Stomach smooth muscle (tissue), 2 donors: ENCODE measurements at regions not wholly inside any gene's neighbourhood (a gene's known extent, or its start where the extent isn't known, plus 50 kb on each side); places are given as distances from the start of the nearest gene placed in this dataset.

Source experiments
- H3K27ac ChIP-seq: one replicate; pipeline ENCODE4 v1.7.0; 2013; ENCODE audit warnings: mild to moderate bottlenecking, low read length, inconsistent platforms
- H3K27me3 ChIP-seq, 2 donors: one replicate each; pipeline ENCODE4 v1.7.0; 2013; ENCODE audit warnings: low read length in 2 of 2; ENCODE audit not compliant: insufficient read depth in 2 of 2, control insufficient read depth in 1 of 2
- H3K36me3 ChIP-seq, 2 donors: one replicate each; pipeline ENCODE4 v1.7.0; 2013; ENCODE audit warnings: low read length in 2 of 2; ENCODE audit not compliant: control insufficient read depth in 2 of 2, insufficient read depth in 2 of 2
- H3K4me1 ChIP-seq: one replicate; pipeline ENCODE4 v1.7.0; 2013; ENCODE audit warnings: low read length; ENCODE audit not compliant: control insufficient read depth, insufficient read depth
- H3K4me3 ChIP-seq, 2 donors: one replicate each; pipeline ENCODE4 v1.7.0; 2013; ENCODE audit warnings: low read length in 2 of 2
- H3K9ac ChIP-seq, 2 donors: one replicate each; pipeline ENCODE4 v1.7.0; 2013; ENCODE audit warnings: low read length in 2 of 2, mild to moderate bottlenecking in 1 of 2
- H3K9me3 ChIP-seq, 2 donors: one replicate each; pipeline ENCODE4 v1.7.0; 2013; ENCODE audit warnings: low read length in 2 of 2; ENCODE audit not compliant: control insufficient read depth in 2 of 2
- donor health status: healthy.
- donor health status: Pancreatic carcinoma.

- Histone ChIP-seq H3K4me3 (no peak overlapping the region), H3K9ac (no peak overlapping the region)
Observed at GRCh38 chr6:167726043-167726621, 100.6 kb upstream of the AFDN start.

GRCh38 chr6:167730441-167730840 lies 96.3 kb upstream of the AFDN start:
- H3K27ac ChIP-seq: no peak overlapping the region
- H3K9me3 ChIP-seq: no peaks in the 10 kb centered on the region
- H3K36me3 ChIP-seq: no peaks in the 10 kb centered on the region
- peaks cover 0 to 3% of the 10 kb centered on the region in 2 donors for H3K27me3 ChIP-seq
- no peak overlapping the region for H3K9ac ChIP-seq
- H3K4me3 ChIP-seq: no peak overlapping the region
- peaks cover 7% of the 10 kb centered on the region for H3K4me1 ChIP-seq

More at GRCh38 chr6:167726043-167726621, 100.6 kb upstream of the AFDN start:
- H3K27me3 ChIP-seq: peaks cover 0 to 4% of the 10 kb centered on the region in 2 donors
- no peaks in the 10 kb centered on the region for H3K4me1 ChIP-seq
- H3K9me3 ChIP-seq: peaks cover 2 to 4% of the 10 kb centered on the region in 2 donors
- H3K27ac ChIP-seq: no peak overlapping the region
- no peaks in the 10 kb centered on the region for H3K36me3 ChIP-seq

DNA sequence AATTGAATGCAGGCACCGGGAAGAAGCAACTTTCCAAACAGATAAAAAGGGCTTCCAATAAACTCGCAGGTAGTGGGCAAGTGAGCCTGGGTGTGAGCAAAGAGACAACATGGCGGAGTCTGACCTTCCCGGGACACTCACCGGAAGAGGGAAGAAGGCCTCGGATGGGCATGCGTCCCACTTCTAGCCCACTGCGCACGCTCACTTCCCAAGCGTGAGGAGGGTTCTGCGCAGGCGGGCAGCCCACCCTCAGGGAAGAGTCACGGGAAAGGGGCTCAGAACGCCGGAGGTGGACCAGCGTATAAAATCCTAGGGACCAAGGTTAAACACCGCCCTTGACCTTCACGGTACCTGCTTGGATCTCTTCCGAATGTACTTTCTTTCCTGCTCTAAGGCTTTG lies 95.5 kb upstream of the AFDN start:
- H3K9ac ChIP-seq: no peak overlapping the region
- peaks cover 7% of the 10 kb centered on the region for H3K4me1 ChIP-seq
- peaks cover 0 to 3% of the 10 kb centered on the region in 2 donors for H3K27me3 ChIP-seq
- no peak overlapping the region for H3K4me3 ChIP-seq
- no peaks in the 10 kb centered on the region for H3K9me3 ChIP-seq
- no peaks in the 10 kb centered on the region for H3K36me3 ChIP-seq
- no peak overlapping the region for H3K27ac ChIP-seq

DNA sequence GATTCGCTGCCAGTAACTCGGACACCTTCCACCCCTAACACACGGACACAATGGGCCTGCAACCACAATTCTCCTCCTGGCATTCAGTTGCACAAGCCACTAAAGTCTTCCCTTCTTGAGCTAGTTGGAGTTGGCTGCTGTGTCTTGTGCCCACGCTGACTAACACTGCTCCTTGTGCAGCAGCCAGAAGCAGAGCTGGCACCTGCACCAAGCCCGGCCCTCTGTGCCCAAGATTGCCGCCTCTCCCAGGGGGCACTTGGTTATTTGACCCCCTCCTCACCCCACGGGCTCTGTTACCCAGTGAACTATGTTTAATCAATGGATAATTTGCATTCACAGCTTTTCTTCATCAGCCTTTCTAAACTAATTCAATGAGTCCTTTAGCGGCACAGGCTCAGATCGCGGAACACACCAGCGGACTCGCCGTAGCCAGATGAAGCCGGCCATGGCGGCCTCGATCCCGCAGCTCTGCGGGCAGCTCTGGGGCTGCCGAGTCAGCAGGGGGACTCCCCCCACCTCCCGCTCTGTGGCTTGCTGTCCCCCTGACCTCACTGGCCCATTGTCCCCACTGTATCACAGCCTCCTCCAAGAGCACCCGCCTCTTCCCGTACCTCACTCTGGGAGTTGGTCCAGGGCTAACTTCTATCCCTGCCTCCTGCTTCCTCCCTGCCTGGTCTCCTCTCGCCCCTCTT lies 94.8 kb upstream of the AFDN start:
- no peak overlapping the region for H3K27ac ChIP-seq
- H3K27me3 ChIP-seq: peaks cover 0 to 3% of the 10 kb centered on the region in 2 donors
- no peak overlapping the region for H3K4me3 ChIP-seq
- no peaks in the 10 kb centered on the region for H3K9me3 ChIP-seq
- H3K9ac ChIP-seq: no peak overlapping the region
- H3K4me1 ChIP-seq: peaks cover 7% of the 10 kb centered on the region
- H3K36me3 ChIP-seq: no peaks in the 10 kb centered on the region

DNA sequence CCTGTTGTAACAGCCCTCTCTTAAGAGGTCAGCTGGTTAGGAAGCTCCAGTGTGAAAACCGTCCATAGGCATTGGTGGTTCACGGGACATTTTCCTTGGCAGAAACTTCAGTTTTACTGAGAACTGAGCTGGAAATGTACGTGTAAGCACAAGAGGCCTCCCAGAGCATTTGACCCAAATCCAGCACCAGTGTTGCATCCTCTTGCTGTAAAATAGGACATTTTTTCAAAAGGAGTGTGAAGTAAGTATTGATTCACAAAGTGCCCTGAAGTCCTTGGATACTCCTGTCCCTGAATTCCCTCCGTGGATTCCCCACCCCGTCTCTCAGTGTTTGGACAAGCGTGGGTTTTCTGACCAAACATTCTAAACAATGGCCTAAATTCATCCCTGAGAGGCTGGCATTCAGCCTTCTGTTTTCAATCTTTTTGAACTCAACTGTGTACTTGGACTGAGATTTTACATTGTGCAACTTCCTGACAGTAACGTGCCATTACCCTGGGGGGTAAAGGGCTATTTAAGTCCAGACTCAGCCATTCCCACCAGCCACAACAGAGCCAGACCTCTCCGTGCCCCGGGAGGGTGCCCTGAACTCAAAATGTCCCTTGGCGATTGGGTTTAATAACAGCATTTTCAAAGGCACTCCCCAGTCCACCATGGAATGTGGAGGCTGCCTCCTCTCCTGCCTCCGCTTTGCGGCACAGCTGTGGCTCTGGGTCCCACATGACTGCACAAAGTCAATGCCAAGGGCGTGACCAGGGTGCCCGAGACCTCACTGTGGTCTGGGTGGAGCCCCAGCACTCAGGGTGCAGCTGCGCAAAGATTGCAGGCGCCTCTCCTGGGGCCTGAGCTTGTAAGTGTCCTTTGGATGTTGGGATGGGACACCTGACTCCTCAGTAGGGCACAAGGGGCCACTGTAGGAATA lies 92.7 kb upstream of the AFDN start:
- H3K4me1 ChIP-seq: peaks cover 7% of the 10 kb centered on the region
- no peak overlapping the region for H3K9ac ChIP-seq
- H3K4me3 ChIP-seq: no peak overlapping the region
- H3K27me3 ChIP-seq: peaks cover 0 to 3% of the 10 kb centered on the region in 2 donors
- H3K9me3 ChIP-seq: no peaks in the 10 kb centered on the region
- H3K27ac ChIP-seq: no peak overlapping the region
- no peaks in the 10 kb centered on the region for H3K36me3 ChIP-seq

DNA sequence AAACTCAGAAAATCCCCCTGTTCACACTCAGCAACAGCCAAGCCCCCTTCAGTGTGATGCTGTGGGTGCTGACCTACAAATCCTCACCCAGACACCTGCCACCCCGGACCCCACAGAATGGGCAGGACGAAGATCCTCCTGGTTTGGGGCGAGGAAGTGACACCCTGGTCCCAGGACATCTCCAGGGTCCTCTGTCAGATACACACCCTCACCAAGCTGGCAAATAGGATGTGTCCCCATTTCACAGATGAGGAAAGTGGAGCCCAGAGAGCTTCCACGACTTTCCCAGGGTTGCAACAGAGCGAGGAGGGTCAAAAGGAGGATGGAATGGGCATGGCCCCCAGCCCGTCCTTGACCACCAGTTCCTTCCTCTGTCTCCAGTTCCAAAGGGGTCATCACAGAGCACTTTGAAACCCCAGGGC lies 92.0 kb upstream of the AFDN start:
- no peaks in the 10 kb centered on the region for H3K9me3 ChIP-seq
- H3K4me1 ChIP-seq: peaks cover 7% of the 10 kb centered on the region
- H3K9ac ChIP-seq: no peak overlapping the region
- no peak overlapping the region for H3K4me3 ChIP-seq
- no peaks in the 10 kb centered on the region for H3K36me3 ChIP-seq
- H3K27me3 ChIP-seq: peaks cover 0 to 3% of the 10 kb centered on the region in 2 donors
- H3K27ac ChIP-seq: no peak overlapping the region

DNA sequence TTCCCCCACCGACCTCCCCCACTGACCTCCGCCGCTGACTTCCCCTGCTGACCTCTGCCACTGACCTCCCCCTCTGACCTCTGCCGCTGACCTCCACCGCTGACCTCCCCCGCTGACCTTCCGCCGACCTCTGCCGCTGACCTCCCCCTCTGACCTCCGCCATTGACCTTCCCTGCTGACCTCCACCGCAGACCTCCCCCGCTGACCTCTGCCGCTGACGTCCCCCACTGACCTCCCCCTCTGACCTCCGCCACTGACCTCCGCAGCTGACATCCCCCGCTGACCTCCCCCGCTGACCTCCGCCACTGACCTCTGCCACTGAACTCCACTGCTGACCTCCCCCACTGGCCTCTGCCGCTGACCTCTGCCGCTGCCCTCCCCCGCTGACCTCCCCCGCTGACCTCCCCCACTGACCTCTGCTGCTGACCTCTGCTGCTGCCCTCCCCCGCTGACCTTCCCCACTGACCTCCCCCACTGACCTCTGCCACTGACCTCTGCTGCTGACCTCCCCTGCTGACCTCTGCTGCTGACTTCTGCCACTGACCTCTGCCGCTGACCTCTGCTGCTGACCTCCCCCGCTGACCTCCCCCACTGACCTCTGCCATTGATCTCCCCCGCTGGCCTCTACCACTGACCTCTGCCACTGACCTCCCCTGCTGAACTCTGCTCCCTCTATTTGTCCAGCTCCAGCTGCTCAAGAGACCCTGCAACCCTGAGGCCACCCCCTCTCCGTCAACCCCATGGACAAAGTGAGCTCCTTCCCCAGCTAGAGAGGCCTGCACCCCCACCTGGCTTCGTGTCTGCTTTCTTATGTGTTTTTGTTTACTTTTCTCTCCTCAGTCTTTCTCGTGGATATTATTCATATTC lies 91.4 kb upstream of the AFDN start:
- Histone ChIP-seq H3K27ac (no peak overlapping the region), H3K9me3 (no peaks in the 10 kb centered on the region)

DNA sequence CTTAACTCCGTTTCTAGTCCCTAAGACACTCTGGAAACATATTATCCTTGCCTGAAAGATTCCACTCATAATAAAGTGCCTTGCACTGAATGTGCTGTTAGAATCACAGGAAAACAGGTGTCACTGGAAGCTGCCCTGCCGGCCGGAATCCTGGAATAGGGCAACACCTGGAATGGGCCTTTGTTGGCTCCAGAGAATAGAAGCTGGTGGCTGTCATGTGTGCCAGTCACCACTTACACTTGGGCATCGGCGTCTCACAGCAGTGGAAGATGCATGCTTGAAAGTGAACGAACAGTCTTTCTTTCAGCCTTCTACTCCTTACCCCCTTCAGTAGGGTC lies 90.8 kb upstream of the AFDN start:
- no peaks in the 10 kb centered on the region for H3K9me3 ChIP-seq
- no peak overlapping the region for H3K4me3 ChIP-seq
- H3K27me3 ChIP-seq: peaks cover 0 to 3% of the 10 kb centered on the region in 2 donors
- H3K9ac ChIP-seq: no peak overlapping the region
- peaks cover 7% of the 10 kb centered on the region for H3K4me1 ChIP-seq
- no peak overlapping the region for H3K27ac ChIP-seq
- no peaks in the 10 kb centered on the region for H3K36me3 ChIP-seq

More for the DNA sequence above, 91.4 kb upstream of the AFDN start:
- Histone ChIP-seq H3K4me1 (peaks cover 7% of the 10 kb centered on the region), H3K36me3 (no peaks in the 10 kb centered on the region), H3K27me3 (peaks cover 0 to 3% of the 10 kb centered on the region in 2 donors), H3K4me3 (no peak overlapping the region), H3K9ac (no peak overlapping the region)

DNA sequence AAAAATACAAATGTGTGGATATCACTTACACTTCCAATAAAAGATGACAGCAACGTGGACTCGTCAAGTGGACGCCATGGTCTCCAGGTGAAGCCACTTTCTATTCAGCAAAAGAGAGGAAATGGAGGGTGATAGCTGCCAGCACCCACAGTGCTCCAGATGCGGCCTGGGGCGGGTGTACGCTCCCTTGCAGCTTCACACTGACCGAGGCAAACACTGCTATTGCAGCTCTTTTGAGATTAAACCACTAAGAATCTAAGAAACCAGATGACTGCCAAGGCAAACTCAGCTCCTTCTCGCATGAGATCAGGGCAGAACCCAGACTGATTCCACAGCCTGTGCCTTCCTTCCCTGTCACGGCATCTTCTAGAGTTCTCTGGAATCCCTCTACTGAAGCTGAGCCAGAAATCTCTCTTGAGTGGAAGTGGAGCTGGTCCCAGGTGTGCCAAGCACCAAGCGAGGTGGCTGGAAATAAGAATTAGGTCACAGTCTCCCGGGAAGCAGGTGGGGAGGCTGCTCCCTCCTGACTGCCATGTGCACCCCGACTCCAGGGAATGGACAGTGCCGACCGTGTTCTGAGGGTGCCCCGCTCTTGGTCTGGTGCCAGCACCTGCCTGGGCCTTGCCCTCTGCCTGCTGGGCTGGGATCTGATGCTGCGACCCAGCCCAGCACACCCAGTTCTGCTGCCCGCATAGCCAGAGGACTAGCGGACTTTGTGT lies 90.1 kb upstream of the AFDN start:
- H3K9me3 ChIP-seq: no peaks in the 10 kb centered on the region

More for the DNA sequence above, 90.1 kb upstream of the AFDN start:
- Histone ChIP-seq H3K4me3 (no peak overlapping the region), H3K9ac (no peak overlapping the region), H3K36me3 (no peaks in the 10 kb centered on the region), H3K4me1 (peaks cover 7% of the 10 kb centered on the region), H3K27me3 (peaks cover 0 to 3% of the 10 kb centered on the region in 2 donors), H3K27ac (no peak overlapping the region)
